Uterus (tissue), 3 donors: ENCODE measurements at regions not wholly inside any gene's neighbourhood (a gene's known extent, or its start where the extent isn't known, plus 50 kb on each side); places are given as distances from the start of the nearest gene placed in this dataset.
"Not testable (repeated sequence)": the region's sequence is repeated elsewhere in the genome, so short reads cannot be mapped to it uniquely, and the experiment has no call there.

Source experiments
- DNase-seq, 2 donors: peaks; one replicate each; pipeline ENCODE4 v3.0.0-alpha.2; 2019 to 2020
- H3K27ac ChIP-seq, 2 donors: fragments of 200-600 bp; sonication (generic); 1 replicate in 1 of 2; 2 replicates in 1 of 2; pipeline ENCODE4 v1.5.1; 2016 to 2018
- H3K27me3 ChIP-seq, 2 donors: fragments of 200-600 bp; sonication (generic); one replicate each; pipeline ENCODE4 v1.5.1; 2018 to 2019; ENCODE audit warnings: control low read depth in 1 of 2
- H3K36me3 ChIP-seq, 2 donors: fragments of 200-600 bp; sonication (generic); one replicate each; pipeline ENCODE4 v1.5.1; 2019; ENCODE audit warnings: control low read depth in 1 of 2
- H3K4me1 ChIP-seq, 2 donors: fragments of 200-600 bp; sonication (generic); one replicate each; pipeline ENCODE4 v1.5.1; 2018 to 2019; ENCODE audit warnings: control low read depth in 1 of 2
- H3K4me3 ChIP-seq, 2 donors: fragments of 200-600 bp; sonication (generic); 1 replicate in 1 of 2; 2 replicates in 1 of 2; pipeline ENCODE4 v1.5.1; 2018 to 2019; ENCODE audit warnings: mild to moderate bottlenecking in 1 of 2
- H3K9me3 ChIP-seq, 2 donors: fragments of 200-600 bp; sonication (generic); one replicate each; pipeline ENCODE4 v1.5.1; 2019; ENCODE audit warnings: control low read depth in 1 of 2
- CTCF ChIP-seq, 4 experiments: fragments of 200-600 bp in 2 of 4; fragments of 450-650 bp in 2 of 4; sonication (generic) in 2 of 4; IDR thresholded peaks; one replicate each; pipeline ENCODE4 v1.5.1; 2016 to 2019; ENCODE audit warnings: antibody characterized with exemption in 4 of 4, mild to moderate bottlenecking in 2 of 4, moderate library complexity in 1 of 4
- POLR2A ChIP-seq, 2 donors: fragments of 450-650 bp; IDR thresholded peaks; one replicate each; pipeline ENCODE4 v1.6.1; 2016; ENCODE audit warnings: antibody characterized with exemption in 2 of 2, mild to moderate bottlenecking in 1 of 2, moderate library complexity in 1 of 2
- intact Hi-C: fragments of 100-400 bp; cut with DNase I; formaldehyde crosslinking; loops from one replicate; pipeline ENCODE4 v1.15.1; 2023; ENCODE audit warnings: low total_unique reads
- donor health status: DM: yes; HTN: yes; CAD: no.

GRCh38 chr3:166613365-166613764 is 766.7 kb downstream of the ZBBX start:
- intact Hi-C loops = no loop called here
- Histone ChIP-seq H3K27ac (no peak overlapping the region), H3K9me3 (no peaks in the 10 kb centered on the region), H3K4me1 (no peaks in the 10 kb centered on the region), H3K27me3 (no peaks in the 10 kb centered on the region), H3K4me3 (no peak overlapping the region), H3K36me3 (no peaks in the 10 kb centered on the region)
- no peak for TF ChIP-seq POLR2A (IDR thresholded peaks at IDR 0.05)
- no peak for TF ChIP-seq CTCF (IDR thresholded peaks at IDR 0.05)
- no peak for DNase-seq

- H3K4me3 ChIP-seq, DNase-seq, H3K27ac ChIP-seq, intact Hi-C loops, H3K4me1 ChIP-seq, H3K9me3 ChIP-seq, H3K36me3 ChIP-seq, H3K27me3 ChIP-seq: not testable (repeated sequence)
These were observed 767.3 kb downstream of the ZBBX start for GRCh38 chr3:166612761-166613160.

DNA sequence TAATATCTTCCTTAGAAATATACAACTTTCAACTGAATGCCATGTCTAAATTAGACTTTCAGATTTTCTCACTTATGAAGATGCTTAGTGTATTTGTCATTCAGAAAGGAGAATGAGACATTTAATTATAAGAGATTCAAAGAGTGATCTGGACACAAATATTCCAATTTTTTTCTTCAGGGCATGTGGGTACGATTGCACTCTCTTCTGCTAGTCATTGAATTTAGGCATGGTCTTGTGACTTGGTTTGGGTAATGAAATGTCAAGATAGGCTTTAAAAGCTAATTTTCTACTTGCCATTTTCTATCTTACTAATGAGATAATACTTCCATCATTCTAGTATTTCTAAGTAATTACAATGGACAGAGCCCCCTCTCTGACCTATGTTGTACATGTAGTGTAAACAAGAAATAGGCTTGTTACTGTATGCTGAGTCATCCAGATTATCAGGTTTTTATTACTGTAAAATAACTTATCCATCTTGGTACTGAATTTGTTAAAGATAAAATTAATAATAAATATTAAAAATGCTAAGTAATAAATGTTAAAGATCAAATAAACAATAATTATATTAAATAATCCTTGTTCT is 770.8 kb upstream of the BCHE start:
- no peaks in the 10 kb centered on the region for H3K9me3 ChIP-seq
- H3K4me3 ChIP-seq = no peak overlapping the region
- H3K36me3 ChIP-seq = no peaks in the 10 kb centered on the region
- intact Hi-C loops = no loop called here
- no peak overlapping the region for H3K27ac ChIP-seq
- no peak for DNase-seq
- H3K27me3 ChIP-seq = no peaks in the 10 kb centered on the region
- H3K4me1 ChIP-seq = no peaks in the 10 kb centered on the region
- no peak for TF ChIP-seq CTCF (IDR thresholded peaks at IDR 0.05)
- TF ChIP-seq POLR2A (IDR thresholded peaks at IDR 0.05) = no peak

- no peak overlapping the region for H3K27ac ChIP-seq
- intact Hi-C loops = no loop called here
- no peak for DNase-seq
- TF ChIP-seq CTCF (IDR thresholded peaks at IDR 0.05) (no peak), POLR2A (IDR thresholded peaks at IDR 0.05) (no peak)
- no peak overlapping the region for H3K4me3 ChIP-seq
- no peaks in the 10 kb centered on the region for H3K36me3 ChIP-seq
- no peaks in the 10 kb centered on the region for H3K4me1 ChIP-seq
- H3K9me3 ChIP-seq = no peaks in the 10 kb centered on the region
- H3K27me3 ChIP-seq = no peaks in the 10 kb centered on the region
These were observed 769.8 kb upstream of the BCHE start for GRCh38 chr3:166606988-166607387.

GRCh38 chr3:166593776-166594175 is 756.6 kb upstream of the BCHE start:
- Histone ChIP-seq H3K4me1 (no peaks in the 10 kb centered on the region), H3K27ac (no peak overlapping the region), H3K9me3 (no peaks in the 10 kb centered on the region), H3K27me3 (no peaks in the 10 kb centered on the region), H3K4me3 (no peak overlapping the region), H3K36me3 (no peaks in the 10 kb centered on the region)
- intact Hi-C loops = no loop called here
- no peak for DNase-seq
- TF ChIP-seq POLR2A (IDR thresholded peaks at IDR 0.05) = no peak
- TF ChIP-seq CTCF (IDR thresholded peaks at IDR 0.05) = no peak

DNA sequence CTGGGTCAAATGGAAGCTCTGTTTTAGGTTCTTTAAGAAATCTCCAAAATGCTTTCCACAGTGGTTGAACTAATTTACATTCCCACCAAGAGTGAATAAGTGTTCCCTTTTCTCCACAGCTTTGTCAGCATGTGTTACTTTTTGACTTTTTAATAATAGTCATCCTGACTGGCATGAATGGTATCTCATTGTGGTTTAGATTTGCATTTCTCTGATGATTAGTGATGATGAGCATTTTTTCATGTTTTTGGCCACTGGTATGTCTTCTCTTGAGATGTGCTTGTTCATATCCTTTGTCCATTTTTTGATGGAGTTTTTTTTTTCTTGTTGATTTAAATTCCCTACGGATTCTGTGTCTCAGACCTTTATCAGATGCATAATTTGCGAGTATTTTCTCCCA is 745.0 kb upstream of the BCHE start:
- TF ChIP-seq POLR2A (IDR thresholded peaks at IDR 0.05) = no peak
- no peak for TF ChIP-seq CTCF (IDR thresholded peaks at IDR 0.05)
- Histone ChIP-seq H3K27ac (no peak overlapping the region), H3K4me3 (no peak overlapping the region), H3K36me3 (no peaks in the 10 kb centered on the region), H3K4me1 (no peaks in the 10 kb centered on the region), H3K9me3 (no peaks in the 10 kb centered on the region), H3K27me3 (no peaks in the 10 kb centered on the region)
- DNase-seq = no peak
- intact Hi-C loops = no loop called here
